ENCODE measurements at regions not wholly inside any gene's neighbourhood (a gene's known extent, or its start where the extent isn't known, plus 50 kb on each side); places are given as distances from the start of the nearest gene placed in this dataset.

DNA sequence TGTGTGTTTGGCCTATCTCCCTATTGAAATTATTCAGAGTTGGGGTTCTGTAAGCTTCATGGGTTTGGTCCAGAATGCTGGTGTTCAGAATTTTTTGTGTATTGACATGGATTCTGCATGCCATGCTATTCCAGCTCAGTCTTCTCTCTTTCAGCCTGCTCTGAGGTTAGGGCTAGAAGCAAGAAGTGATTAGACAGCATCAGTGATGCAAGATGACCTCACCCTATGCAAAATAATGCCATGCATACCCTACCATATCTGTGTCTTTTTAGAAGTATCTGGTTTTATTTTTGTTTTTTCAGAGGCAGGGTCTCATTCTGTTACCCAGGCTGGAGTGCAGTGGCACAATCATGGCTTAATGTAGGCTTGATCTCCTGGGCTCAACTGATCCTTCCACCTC lies 175.6 kb upstream of the SKOR2 start:
- Histone ChIP-seq H3K4ac (ENCODE audit: low read depth, low read length) (no peak overlapping the region), H4K8ac (ENCODE audit: low read depth in 2 of 2, low read length in 2 of 2) (no peak overlapping the region), H3K9me1 (ENCODE audit: insufficient read depth, low read length) (no peaks in the 10 kb centered on the region), H3K9ac (ENCODE audit: low read depth, low read length) (no peak overlapping the region), H3K4me2 (ENCODE audit: low read depth, low read length) (no peak overlapping the region), H3K27me3 (ENCODE audit: control insufficient read depth, insufficient read depth, low read length) (no peaks in the 10 kb centered on the region), H2AK5ac (ENCODE audit: low read depth, low read length) (no peak overlapping the region), H4K91ac (ENCODE audit: insufficient read depth, low read depth, low read length) (no peak overlapping the region), H3K4me1 (ENCODE audit: control insufficient read depth, insufficient read depth, low read length) (no peaks in the 10 kb centered on the region), H3K23ac (ENCODE audit: low read depth, low read length) (no peak overlapping the region), H2BK120ac (ENCODE audit: low read depth, low read length) (no peak overlapping the region), H3K4me3 (ENCODE audit: insufficient read depth, low read depth, low read length) (no peak overlapping the region), H2AK9ac (replicated peaks; ENCODE audit: low read depth, low read length, poor library complexity) (no peak overlapping the region), H4K5ac (ENCODE audit: low read depth, low read length) (no peak overlapping the region), H3K27ac (ENCODE audit: insufficient read depth, low read length) (no peak overlapping the region), H3K9me3 (ENCODE audit: control insufficient read depth, insufficient read depth, low read length) (peaks cover 1% of the 10 kb centered on the region; the same call in 1 of the 2 replicates), H3K79me1 (ENCODE audit: low read depth in 1 of 2, low read length in 2 of 2) (no peaks in the 10 kb centered on the region), H3K14ac (replicated peaks; ENCODE audit: low read depth, low read length) (no peak overlapping the region), H3K36me3 (ENCODE audit: control insufficient read depth, insufficient read depth, low read length) (no peaks in the 10 kb centered on the region), H4K20me1 (ENCODE audit: insufficient read depth, low read length) (no peaks in the 10 kb centered on the region), H2AFZ (replicated peaks; ENCODE audit: low read length, poor library complexity) (no peak overlapping the region), H2BK20ac (ENCODE audit: low read depth, low read length) (no peak overlapping the region), H3K18ac (ENCODE audit: low read depth, low read length) (no peak overlapping the region), H2BK5ac (ENCODE audit: low read depth, low read length, poor library complexity, severe bottlenecking) (no peak overlapping the region), H2BK15ac (ENCODE audit: low read depth, low read length) (no peak overlapping the region), H3K56ac (ENCODE audit: extremely low read depth, insufficient read depth, low read length) (no peak overlapping the region)
- TF ChIP-seq POLR2A (IDR thresholded peaks at IDR 0.05; ENCODE audit: low read depth, low read length) = no peak
- TF ChIP-seq MXI1 (IDR thresholded peaks at IDR 0.05; ENCODE audit: borderline replicate concordance, low read depth, low read length) = no peak
- no peak for DNase-seq
- CTCF ChIA-PET = no interaction called here
- dilution Hi-C loops (cut with HindIII; ENCODE audit: low sequenced_read_pairs, unreplicated experiment) (no loop called here), in situ Hi-C loops (cut with MboI; ENCODE audit: low sequenced_read_pairs) (no loop called here), intact Hi-C loops (cut with micrococcal nuclease) (no loop called here)
- ATAC-seq (ENCODE audit: low read depth) = no peak
- no TSS peak for BruUV-seq (replicated peaks)
- POLR2A ChIA-PET (ENCODE audit: unreplicated experiment) = no interaction called here
